Osteocyte (in vitro differentiated cells): ENCODE measurements at regions not wholly inside any gene's neighbourhood (a gene's known extent, or its start where the extent isn't known, plus 50 kb on each side); places are given as distances from the start of the nearest gene placed in this dataset.

Experiments
- DNase-seq: peaks from one replicate; pipeline ENCODE4 v3.0.0; 2021; ENCODE audit warnings: mixed read lengths; ENCODE audit not compliant: unreplicated experiment; ENCODE audit errors: extremely low spot score
- H3K27ac Mint-ChIP-seq: one replicate; pipeline ENCODE4 v1.8.0; 2021; ENCODE audit warnings: mild to moderate bottlenecking, mixed read lengths; ENCODE audit not compliant: unreplicated experiment
- H3K27me3 Mint-ChIP-seq: one replicate; pipeline ENCODE4 v1.8.0; 2021; ENCODE audit warnings: mixed read lengths; ENCODE audit not compliant: unreplicated experiment
- H3K36me3 Mint-ChIP-seq: one replicate; pipeline ENCODE4 v1.8.0; 2021; ENCODE audit warnings: mixed read lengths; ENCODE audit not compliant: unreplicated experiment
- H3K4me1 Mint-ChIP-seq: one replicate; pipeline ENCODE4 v1.8.0; 2021; ENCODE audit warnings: mixed read lengths; ENCODE audit not compliant: unreplicated experiment
- H3K4me3 Mint-ChIP-seq: one replicate; pipeline ENCODE4 v1.8.0; 2021; ENCODE audit warnings: mild to moderate bottlenecking, moderate library complexity, mixed read lengths; ENCODE audit not compliant: unreplicated experiment
- H3K9me3 Mint-ChIP-seq: one replicate; pipeline ENCODE4 v1.8.0; 2021; ENCODE audit warnings: mixed read lengths; ENCODE audit not compliant: unreplicated experiment
- TF ChIP-seq, protein P1 (sequence below): fragments of 200-600 bp; sonication (generic); IDR thresholded peaks from 2 replicates; pipeline ENCODE4 v1.5.0; 2021; ENCODE audit warnings: antibody characterized with exemption, mild to moderate bottlenecking, moderate library complexity

DNA sequence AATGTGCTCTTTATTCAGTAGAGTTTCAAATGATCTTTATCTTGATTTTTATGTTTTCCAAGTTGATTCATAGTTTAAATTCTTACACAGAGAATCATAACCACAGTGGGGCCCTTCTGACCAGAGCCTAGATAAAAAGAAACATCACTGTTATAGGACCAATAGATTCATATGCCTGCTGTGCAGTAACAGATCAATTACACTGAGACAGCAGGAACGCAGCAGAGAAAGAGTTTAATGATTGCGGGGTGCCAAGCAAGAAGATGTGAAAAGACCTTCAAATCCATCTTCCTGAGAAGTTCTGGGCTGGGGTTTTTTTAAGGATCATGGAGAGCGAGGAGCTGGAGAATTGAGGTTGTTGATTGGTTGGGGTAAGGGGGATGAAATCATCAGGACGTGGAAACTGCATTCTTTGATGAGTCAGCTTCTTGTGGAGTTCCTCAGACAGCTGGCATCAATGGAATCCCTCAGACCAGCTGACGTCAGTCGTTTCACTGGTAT, 346.6 kb downstream of the TBC1D4 start:
- Mint-ChIP-seq H3K4me1 (peaks cover 69% of the 10 kb centered on the region), H3K36me3 (peaks cover 6% of the 10 kb centered on the region), H3K4me3 (peak overlapping the region; percentile 1), H3K9me3 (peaks cover 25% of the 10 kb centered on the region), H3K27me3 (no peaks in the 10 kb centered on the region), H3K27ac (peak overlapping the region; percentile 76)
- TF ChIP-seq, protein P1, sequence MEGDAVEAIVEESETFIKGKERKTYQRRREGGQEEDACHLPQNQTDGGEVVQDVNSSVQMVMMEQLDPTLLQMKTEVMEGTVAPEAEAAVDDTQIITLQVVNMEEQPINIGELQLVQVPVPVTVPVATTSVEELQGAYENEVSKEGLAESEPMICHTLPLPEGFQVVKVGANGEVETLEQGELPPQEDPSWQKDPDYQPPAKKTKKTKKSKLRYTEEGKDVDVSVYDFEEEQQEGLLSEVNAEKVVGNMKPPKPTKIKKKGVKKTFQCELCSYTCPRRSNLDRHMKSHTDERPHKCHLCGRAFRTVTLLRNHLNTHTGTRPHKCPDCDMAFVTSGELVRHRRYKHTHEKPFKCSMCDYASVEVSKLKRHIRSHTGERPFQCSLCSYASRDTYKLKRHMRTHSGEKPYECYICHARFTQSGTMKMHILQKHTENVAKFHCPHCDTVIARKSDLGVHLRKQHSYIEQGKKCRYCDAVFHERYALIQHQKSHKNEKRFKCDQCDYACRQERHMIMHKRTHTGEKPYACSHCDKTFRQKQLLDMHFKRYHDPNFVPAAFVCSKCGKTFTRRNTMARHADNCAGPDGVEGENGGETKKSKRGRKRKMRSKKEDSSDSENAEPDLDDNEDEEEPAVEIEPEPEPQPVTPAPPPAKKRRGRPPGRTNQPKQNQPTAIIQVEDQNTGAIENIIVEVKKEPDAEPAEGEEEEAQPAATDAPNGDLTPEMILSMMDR = no peak
- DNase-seq = no peak

DNA sequence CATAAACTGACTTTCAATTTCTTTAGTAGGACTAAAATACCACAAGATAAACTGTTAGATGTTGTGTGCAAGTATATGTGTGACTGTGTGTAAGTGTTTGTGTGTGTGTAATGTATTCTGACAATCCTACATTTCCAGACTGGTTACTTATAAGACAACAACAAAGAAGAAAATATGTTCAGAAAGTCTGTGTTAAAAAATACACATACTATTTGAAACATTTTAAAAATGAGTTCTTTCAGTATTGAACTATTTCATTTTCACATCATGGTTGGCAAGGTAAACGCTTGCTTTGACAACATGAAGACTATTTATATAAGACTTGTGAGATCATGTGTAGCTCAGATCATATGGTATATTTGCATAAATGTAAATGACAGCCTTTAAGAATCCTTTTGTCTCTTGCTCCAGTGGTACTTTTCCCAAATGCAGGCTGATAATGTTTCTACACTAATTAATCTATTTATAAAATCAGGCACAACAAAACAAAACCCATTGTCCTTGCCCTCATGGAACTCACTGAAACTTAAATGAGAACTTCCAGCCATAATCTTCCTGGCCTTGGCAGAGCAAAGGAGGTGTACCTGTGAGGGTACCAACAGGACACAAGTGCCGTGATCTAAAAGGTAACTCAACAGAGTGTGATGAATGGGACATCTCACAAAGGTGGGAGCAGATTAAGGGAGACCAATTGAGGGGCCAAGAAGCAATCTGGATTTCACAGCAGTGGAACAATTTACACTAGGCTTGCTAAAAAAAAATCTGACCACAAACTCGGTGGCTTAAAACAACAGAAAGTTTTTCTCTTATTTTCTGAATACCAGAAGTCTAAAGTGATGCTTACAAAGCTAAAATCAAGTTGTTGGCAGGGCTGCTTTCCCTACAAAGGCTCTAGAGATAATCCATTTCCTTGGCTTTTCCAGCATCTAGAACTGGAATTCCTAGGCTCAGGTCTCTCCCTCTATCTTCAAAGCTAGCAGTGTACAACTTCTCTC, 349.0 kb downstream of the TBC1D4 start:
- no peak for DNase-seq
- TF ChIP-seq, protein P1 = no peak
- H3K27me3 Mint-ChIP-seq = no peaks in the 10 kb centered on the region
- peaks cover under 1% of the 10 kb centered on the region for H3K36me3 Mint-ChIP-seq
- peaks cover 60% of the 10 kb centered on the region for H3K4me1 Mint-ChIP-seq
- peaks cover 20% of the 10 kb centered on the region for H3K9me3 Mint-ChIP-seq
- no peak overlapping the region for H3K27ac Mint-ChIP-seq
- no peak overlapping the region for H3K4me3 Mint-ChIP-seq

DNA sequence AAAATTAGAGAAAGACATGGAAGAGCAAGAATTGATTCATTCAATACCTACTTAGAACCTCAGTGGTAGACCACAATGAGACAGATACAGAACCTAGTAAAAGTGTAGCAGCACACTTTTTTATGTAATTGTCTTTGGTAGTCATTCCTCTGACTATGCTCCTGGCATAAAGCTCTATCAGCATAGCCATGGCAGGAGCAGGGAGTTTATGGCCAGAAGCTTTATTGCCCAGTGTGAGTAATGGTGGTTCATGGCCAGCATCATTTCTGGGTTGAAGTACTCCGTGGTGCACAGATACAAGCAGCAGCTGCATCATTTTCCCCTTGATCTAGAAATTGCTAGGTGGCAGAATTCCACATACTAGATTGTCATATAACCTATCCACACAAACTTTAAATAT, 352.6 kb downstream of the TBC1D4 start:
- Mint-ChIP-seq H3K4me3 (no peak overlapping the region), H3K4me1 (peaks cover 29% of the 10 kb centered on the region), H3K9me3 (peaks cover 9% of the 10 kb centered on the region), H3K36me3 (no peaks in the 10 kb centered on the region), H3K27ac (no peak overlapping the region), H3K27me3 (no peaks in the 10 kb centered on the region)
- DNase-seq = no peak
- TF ChIP-seq, protein P1 = no peak

DNA sequence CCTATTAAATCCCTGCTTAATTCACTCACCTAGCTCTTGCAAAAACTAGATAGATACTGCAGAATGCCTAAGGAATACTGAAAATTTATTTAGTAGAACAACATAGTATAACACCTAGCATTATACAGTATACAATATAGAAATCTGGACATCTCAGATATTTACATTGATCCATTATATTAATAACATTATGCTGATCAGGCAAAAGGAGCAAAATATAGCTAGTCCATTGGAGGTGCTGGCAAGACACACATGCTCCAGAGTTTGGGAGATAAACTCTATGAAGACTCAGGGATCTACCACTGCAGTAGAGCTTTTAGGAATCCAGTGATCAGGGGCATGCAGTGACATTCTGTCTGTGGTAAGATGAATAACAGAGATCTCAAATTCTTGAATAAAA, 357.6 kb downstream of the TBC1D4 start:
- H3K27ac Mint-ChIP-seq = no peak overlapping the region

DNA sequence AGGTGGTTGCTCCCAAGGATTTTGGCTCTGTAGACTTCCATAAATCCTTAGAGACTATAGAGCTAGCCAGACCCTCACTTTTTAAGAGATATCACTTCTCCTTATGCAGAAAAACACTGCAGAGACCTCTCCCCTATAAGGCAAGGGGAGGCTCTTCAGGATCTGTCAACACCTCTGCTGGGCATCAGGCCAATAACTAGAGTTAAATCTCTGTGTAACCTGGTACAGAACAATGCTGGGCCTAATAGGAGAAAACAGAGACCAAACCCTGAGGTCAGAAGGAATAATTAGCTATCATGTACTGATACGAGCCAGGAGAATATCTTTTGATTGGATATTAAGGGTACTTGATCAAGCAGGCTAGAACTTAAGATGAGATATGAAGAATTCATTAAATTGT, 358.5 kb downstream of the TBC1D4 start:
- Mint-ChIP-seq H3K36me3 (no peaks in the 10 kb centered on the region), H3K4me3 (no peak overlapping the region)

More for the DNA sequence above, 357.6 kb downstream of the TBC1D4 start:
- DNase-seq = no peak
- TF ChIP-seq, protein P1 = no peak
- Mint-ChIP-seq H3K36me3 (no peaks in the 10 kb centered on the region), H3K4me1 (peaks cover under 1% of the 10 kb centered on the region), H3K9me3 (peaks cover 3% of the 10 kb centered on the region), H3K27me3 (no peaks in the 10 kb centered on the region), H3K4me3 (no peak overlapping the region)

More for the DNA sequence above, 358.5 kb downstream of the TBC1D4 start:
- H3K4me1 Mint-ChIP-seq = no peaks in the 10 kb centered on the region
- no peak for DNase-seq
- no peaks in the 10 kb centered on the region for H3K27me3 Mint-ChIP-seq
- H3K9me3 Mint-ChIP-seq = peaks cover 3% of the 10 kb centered on the region
- H3K27ac Mint-ChIP-seq = no peak overlapping the region
- TF ChIP-seq, protein P1 = no peak
